HS-5 (cell line): ENCODE measurements at regions not wholly inside any gene's neighbourhood (a gene's known extent, or its start where the extent isn't known, plus 50 kb on each side); places are given as distances from the start of the nearest gene placed in this dataset.

Source experiments
- DNase-seq: peaks from one replicate; pipeline ENCODE4 v3.0.0-alpha.2; 2012; ENCODE audit warnings: low read depth

DNA sequence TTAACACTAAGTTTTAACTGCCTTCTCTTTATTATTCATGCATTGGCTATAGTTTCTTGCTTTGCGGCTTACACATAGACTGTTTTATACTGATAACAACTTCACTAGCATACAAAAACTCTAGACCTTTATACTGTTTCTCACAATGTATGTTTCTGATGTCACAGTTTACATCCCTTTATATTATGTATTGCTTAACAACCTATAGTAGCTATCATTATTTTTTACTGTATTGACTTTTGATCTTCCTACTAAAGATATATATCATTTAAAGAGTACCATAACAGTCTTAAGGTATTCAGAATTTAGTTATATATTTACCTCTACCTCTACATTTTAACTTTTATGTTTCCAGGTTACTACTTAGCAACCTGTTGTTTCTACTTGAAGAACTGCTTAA, 543.3 kb upstream of the ARGLU1 start:
- no peak for DNase-seq

DNA sequence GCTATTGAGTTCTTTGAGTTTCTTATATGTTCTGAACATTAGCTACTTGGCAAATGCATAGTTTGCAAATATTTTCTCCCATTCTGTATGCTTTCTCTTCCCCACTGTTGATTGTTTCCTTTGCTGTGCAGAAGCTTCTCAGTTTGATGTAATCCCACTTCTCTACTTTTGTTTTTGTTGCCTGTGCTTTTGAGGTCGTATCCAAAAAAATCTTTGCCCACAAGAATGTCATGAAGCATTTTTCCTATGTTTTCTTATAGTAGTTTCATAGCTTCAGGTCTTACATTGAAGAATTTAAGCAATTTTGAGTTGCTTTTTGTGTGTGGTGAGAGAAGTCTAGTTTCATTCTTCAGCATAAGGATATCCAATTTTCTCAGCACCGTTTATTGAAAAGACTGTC, 536.7 kb upstream of the ARGLU1 start:
- no peak for DNase-seq

DNA sequence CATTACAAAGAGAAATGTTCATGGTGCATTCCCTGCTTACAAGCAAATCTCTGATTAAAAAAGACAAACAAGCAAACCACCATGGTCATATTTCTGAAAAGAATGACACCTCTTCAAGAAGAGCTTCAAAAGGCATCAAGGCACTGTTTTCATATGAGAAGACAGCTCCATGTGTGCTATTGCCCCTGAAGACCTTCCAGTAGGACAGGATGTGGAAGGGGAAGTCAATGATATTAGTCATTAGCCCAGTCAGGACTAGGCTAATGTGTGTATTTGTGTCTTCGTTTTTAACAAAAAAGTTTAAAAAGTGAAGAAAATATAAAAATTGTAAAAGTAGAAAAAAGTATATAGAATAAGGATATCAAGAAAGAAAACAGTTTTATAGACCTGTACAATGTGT, 534.7 kb upstream of the ARGLU1 start:
- DNase-seq, result no peak

DNA sequence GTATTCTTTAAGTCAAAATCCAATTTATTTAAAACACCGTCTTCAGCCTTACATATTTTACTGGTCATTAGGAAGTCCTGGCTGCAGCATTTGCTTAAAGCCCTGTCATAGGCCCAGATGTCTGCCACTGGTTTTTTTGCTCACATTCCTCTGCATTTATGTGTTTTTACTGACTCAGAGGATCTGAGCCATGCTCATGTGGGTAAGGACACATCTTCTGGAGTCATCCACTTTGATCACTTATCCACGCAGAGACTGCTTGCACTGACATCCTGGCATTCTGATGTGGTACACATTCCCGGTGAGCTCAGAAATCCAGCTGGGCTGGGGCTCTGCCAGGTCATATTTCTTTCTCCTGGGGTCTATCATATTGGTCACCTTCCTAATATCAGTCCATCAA, 531.7 kb upstream of the ARGLU1 start:
- peak; percentile 22 for DNase-seq

DNA sequence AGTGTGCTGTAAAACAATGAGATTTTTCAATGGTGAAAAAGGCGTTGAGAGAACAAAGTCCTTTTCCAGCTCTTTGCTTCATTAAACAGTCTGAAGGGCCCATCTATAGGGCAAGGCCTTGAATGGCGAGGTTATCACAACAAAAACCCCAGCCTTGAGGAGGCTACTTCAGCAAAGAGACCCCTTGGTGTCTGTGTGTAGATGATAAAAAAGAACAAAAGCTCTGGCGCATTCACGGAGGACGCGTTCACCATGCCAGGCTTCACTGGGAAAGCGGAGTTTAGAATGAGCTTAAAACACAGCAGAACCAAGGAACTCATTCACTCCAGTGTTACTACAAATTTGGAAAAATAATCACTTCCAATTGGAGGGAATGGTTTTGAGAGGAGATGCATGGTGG, 530.0 kb upstream of the ARGLU1 start:
- no peak for DNase-seq

DNA sequence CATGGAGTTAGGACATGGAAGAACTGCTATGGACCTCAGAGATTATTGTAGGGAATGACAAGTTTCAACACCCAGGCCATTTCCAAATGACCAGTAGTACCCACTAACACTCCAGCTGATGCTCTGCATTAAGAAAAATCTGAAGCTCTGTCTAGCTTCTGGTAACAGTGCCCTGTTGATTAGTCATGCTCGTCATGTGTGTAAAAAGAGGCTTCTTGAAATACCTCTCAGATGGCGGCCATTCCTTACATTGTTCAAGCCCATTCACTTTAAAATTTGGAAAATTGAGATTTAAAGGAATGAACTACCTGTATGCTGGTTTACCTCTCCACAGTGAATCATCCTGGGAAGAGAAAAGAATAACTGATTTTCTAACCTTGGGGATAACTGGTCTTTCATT, 527.9 kb upstream of the ARGLU1 start:
- no peak for DNase-seq

DNA sequence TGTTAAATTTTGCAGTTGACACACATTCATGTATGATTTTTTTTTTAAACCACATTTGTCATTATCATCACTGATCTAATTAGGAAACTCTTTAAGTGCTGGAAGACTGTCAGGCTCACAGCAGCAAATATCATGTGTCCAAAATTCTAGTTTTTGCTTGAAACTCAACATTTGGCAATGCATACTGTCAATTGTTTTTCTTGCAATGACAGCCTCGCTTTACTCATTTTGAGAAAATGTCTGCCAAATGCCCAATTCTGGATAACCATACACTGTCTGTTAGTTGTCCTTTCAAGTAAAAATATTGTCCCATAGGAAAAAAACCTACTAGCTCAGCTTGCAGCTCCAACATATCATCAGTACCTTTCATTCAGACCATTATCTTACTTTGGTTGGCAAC, 523.9 kb upstream of the ARGLU1 start:
- DNase-seq, result no peak

DNA sequence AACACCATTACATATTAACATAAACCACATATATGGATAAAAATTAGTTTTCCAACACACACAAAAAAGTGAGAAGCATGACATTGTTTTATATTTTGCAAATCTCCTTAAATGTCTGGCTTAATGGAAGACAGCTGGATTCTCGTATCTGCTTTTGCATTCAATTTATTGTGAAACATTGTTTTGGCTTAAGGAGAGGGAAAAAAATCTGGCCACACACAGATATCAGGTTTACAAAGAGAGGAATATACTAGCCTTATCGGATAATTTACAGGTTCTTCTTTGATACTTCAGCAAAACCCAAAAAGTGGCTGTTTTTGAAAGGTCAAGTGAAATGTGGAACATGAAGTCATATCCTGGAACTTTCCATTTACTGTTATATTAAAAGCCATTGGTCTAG, 523.5 kb upstream of the ARGLU1 start:
- no peak for DNase-seq

DNA sequence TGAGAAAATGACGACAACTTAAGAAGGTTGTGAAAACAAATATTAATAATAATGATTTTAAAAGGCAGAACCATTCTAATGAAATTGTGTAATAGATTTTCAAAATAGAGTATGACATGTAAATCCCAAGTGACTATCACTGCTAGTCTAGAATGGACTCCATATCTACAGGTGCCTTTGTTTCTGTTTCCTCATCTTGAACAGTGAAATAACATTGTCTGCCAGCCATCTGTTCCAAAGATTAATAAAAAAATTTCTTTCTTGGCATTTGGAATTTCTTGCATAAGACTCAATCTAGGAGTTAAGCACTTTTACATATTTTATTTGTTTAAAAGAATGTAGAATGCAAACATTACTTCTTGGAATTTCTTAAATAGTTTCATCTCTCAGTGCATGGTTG, 520.1 kb upstream of the ARGLU1 start:
- no peak for DNase-seq

DNA sequence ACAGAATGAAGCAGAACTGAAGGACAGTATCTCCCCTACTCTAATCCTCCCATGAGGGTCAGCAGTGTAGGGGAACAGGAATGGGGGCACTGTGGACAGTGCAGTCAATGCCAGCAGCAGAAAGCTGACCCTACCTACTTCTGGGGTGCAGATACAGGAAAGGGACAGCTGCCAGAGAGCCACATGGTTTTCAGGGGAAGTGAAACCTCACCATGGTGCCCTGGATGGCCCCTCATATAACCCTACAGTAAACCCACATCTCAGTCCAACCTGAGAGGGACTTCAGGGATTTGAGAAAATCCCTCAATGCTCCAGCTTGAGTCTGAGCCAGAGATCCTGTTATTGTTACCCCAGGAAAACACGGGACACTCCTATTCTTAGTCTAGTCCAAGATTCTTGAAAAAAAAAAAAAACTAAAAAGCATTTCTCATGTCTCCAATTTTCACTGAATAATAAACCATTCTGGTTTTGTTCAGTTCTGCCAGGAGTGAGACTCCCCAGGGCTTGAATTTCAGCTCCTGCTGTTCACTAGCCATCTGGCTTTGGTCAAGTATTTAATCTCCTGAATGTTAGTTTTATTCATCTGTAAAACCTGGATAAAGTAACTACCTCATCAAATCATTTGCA, 511.6 kb upstream of the ARGLU1 start:
- DNase-seq, result no peak

DNA sequence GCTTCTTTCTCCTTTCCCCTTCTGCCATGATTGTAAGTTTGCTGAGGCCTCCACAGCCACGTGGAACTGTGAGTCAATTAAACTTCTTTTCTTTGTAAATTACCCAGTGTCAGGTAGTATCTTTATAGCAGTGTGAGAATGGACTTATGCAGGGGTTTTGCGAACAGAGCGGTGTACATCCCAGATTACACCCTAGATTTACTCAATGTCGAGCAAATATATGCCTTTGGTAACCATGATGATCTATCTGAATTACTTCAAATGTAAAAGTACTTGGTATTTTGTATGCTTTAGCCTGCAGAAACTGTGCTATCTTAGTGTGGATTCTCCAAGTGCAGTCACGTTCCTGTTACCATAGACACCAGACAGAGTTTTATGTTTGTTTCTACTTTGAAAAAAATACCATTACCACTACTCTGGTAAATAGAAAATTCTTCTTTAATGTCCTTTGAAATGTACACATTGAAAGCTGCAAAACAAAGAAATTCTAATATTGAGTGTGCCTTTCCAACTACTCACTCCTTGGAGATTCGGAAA, 510.4 kb upstream of the ARGLU1 start:
- DNase-seq, result no peak

DNA sequence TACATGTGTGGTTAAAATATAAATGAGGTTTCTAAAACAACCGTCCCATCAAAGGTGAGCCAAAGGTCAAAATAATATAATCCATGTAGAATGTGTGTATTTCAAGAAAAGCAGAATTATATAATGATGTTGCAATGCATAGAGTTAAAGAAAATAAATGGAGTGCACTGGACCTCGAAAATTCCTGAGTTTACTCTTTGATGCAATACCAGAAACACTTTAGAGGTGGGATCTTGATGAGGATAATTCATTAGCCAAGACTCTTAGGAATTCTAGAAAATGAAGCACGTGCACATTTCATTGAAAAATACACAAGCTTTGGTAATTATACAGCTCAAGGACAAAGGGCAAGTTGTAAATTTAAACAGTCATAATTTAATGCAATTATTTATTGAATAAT, 508.9 kb upstream of the ARGLU1 start:
- no peak for DNase-seq

DNA sequence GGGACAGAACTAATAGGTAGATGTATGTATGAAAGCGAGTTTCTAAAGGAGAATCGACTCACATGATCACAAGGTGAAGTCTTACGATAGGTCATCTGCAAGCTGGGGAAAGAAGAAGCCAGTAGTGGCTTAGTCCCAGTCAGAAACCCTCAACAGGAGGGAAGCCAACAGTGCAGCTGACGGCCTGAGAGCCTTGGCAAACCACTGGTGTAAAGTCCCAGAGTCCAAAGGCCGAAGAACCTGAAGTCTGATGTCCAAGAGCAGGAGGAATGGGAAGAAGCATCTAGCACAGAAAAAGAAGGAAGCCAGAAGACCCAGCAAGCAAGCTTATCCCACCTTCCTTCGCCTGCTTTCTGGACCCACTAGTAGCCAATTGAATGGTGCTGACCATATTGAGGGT, 507.6 kb upstream of the ARGLU1 start:
- DNase-seq, result no peak

DNA sequence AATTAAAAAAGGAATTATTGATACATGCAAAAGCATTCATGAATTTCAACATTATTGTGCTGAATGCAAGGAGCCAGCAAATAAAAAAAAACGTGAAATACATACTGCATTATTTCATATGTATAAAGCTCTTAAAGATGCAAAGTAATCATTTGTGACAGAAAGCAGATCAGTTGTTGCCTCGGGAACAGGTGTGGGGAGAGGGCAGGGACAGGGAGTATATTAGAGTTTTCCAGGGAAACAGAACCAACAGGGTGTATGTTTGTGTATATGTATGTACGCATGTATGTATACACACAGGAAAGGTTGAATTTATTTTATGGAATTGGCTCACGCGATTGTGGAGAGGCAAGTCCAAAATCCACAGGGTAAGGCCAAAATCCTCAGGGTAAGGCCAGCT, 502.9 kb upstream of the ARGLU1 start:
- no peak for DNase-seq

DNA sequence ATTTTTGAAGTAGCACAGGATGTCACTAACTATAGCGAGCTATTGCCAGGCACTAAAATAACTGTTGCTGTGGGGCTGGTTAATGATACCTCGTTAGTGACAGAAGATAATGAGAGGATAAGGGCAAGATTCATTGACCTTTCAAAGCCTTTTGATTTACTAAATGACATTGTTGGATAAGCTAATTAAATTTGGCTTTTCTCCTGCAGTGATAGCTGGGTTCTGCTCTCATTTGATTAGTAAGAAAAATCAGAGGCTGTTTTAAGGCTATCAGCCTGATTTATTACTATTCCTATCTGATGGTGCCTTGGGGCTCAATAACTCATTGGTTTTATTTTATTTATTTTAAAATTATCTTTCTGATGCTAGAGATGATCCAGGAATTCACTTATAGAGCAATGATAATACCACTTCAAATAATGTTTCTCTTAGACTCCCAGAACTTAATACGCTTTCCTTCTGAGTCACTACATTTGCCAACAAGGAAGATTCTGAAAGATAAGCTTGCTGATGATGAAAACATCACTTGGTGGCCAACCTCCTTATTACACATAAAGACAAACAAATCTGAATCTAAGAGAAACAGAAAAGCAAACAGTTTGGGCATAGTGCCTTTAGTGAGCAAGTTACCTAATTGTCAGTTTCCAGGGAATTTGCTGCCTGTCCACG, 501.3 kb upstream of the ARGLU1 start:
- DNase-seq, result no peak

DNA sequence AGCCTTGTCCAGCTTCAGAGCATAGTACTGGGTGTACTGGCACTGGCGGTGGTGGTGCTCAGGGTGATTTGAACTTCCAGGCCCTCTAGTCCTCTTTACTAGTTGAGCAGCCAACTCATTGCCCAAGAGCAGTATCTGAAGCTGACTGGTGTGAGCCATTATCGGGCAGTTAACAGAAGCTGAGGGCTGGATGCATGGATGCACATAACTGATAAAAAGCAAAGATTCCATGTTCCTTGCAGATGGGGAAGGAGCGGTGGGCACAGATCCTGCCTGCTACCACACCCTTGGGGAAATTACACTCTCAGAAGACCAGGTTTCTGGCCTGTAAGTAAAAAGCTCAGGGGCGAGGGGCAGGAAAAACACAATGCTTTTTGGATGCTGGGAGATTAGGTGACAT, 499.4 kb upstream of the ARGLU1 start:
- no peak for DNase-seq

DNA sequence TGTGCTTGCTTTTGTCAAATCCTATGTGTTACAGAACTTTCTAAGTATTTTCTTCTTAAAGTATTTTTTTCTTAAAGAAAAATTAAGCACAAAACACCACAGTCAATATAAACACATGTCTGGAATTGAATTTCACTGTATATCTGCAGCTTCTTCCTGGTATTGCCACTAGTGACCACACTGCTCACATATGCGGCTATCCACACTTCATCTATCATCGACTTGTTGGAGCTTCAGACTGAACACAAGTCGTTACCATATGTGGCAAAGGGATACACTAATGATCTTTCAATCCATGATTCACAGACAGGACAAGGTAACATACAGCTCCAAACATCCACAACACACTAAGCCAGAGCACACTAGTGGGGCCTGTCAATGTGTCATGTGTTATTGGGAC, 498.4 kb upstream of the ARGLU1 start:
- no peak for DNase-seq

DNA sequence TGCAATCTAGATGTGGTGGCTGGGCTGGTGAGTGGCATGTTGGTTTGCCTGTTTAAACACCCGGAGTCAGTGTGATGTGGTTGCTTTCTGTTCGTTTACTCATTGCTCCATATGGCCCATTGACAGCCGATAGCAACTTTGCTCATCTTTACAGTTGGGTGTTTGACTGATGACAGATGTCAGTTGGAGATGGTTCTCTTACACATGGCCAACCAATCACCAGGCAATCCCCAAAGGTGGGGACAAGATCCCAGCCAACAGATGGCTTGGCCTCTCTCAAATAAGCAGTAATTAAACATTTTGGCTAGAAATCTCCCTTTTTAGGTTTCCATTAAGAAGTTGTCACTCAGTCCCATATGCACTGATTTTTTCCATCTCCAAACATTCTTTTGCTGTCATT, 497.1 kb upstream of the ARGLU1 start:
- no peak for DNase-seq

DNA sequence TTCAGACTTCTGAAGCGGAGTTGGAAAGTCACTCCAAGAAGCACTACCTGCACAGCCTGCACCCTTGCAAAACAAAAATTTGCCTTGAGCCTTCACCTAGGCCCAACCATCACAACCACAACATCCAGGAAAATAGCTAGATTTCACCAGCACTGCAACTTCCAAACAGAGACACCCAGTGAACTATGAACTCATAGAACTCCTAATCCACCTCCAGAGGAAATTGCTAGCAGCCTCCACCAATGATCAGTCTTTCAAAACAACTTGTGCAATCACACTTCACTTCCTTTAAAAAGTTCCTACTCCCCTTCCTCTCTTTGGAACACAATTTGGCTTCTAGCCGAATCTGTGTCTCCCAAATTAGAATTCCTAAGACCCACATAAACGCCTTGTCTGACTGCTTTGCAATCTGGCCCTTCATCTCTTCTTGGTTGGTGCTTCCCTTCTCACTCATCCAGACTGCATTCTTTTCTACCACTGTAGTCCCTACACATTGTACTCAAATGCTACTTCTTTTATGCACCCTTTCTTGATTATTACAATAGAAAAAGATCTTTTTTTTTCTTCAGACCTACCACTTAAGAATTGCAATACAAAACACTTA, 489.2 kb upstream of the ARGLU1 start:
- no peak for DNase-seq

DNA sequence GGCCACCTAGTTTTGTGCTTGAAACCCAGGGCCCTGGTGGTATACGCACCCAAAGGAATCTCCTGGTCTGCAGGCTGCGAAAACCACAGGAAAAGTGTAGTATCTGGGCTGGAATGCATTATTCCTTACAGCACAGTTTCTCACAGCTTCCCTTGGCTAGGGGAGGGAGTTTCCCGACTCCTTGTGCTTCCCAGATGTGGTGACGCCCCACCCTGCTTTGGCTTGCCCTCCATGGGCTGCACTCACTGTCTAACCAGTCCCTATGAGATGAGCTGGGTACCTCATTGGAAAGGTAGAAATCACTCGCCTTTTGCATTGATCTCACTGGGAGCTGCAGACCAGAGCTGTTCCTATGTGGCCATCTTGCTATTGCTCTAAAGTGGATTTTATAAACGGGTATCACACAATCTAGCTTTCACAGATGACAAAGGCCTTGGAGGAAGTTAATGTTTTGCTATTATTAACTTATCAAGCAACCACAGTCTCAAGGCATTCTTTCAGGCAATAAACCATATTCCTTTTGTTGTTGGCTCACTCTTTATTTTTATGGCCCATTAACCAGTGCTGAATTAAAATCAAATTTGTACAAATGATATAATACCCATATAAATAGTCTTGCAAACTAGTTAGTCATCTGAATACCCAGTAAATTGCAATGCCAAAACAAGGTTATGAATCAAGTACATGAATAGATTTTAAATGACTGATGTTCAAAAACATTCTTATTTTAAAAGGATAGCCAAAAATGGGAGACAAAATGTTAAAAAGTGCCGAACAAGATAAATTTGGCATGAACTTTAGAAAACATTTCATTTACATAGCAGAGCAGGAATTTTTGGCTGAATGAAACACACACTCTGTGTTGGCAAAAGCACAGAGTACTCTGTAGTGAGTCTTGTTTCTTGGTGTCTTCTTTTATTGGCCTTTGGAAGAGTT, 475.4 kb upstream of the ARGLU1 start:
- DNase-seq, result no peak

DNA sequence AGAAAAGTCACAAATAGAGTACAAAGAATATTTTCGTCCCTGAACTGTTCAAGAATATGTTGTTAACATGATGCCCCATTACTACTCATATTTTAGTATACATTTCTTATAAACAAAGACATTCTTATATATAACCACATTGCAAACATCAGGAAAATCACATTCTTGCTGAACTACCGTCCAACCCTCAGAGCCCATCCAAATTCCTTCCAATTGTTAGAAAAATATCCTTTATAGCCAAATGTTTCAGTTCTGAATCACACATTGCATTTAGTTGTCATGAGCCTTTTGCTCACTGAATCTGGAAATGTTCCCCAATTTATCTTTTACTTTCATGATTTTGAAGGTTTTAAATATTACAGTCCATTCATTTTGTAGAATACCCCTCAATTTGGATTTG, 467.8 kb upstream of the ARGLU1 start:
- peak; percentile 2 for DNase-seq

DNA sequence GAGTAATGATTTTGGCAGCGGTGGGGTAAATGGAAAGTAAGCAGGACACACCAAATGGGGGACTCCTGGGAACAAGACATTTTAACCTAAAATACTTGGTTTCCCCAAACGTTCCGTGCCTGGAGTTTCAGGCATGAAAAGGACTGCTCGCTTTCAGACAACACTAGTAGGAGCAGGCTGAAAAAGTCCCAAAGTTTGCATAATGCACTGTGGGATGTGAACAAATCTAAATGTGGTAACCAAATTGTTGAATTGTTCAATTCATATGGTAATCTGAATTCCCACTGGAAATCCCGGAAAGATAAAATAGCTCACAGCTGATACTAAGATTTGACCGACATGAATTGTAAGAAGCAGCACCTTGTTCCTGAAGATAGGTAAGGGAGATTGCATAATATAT, 467.2 kb upstream of the ARGLU1 start:
- DNase-seq, result no peak
